H1 (cell line): ENCODE measurements at regions not wholly inside any gene's neighbourhood (a gene's known extent, or its start where the extent isn't known, plus 50 kb on each side); places are given as distances from the start of the nearest gene placed in this dataset.

Experiments used
- CTCF ChIA-PET: fragments of 300-600 bp; sonication (Branson Sonifier 250); formaldehyde crosslinking; loops from one replicate; lab custom pipeline; 2021; ENCODE audit not compliant: partially characterized antibody; lab: Charles Lee
- POLR2A ChIA-PET: fragments of 300-600 bp; sonication (Branson Sonifier 250); formaldehyde crosslinking; loops from one replicate; lab custom pipeline; 2021; ENCODE audit warnings: inconsistent platforms; ENCODE audit not compliant: partially characterized antibody; lab: Charles Lee
- DNase-seq, 2 experiments: peaks; one replicate each; pipeline versions ENCODE4 v3.0.0 to v3.0.0-alpha.2; 2010 to 2022; ENCODE audit warnings: low spot score in 2 of 2, low read depth in 1 of 2, mixed read lengths in 1 of 2
- FAIRE-seq: peaks from 2 replicates; lab custom pipeline; 2011; peaks lifted over from hg19 to GRCh38; lab: Jason Lieb, UNC
- H2AFZ ChIP-seq: 2 replicates; pipeline ENCODE4 v1.8.1; 2012; ENCODE audit warnings: low read length, inconsistent platforms
- H2AK5ac ChIP-seq: 2 replicates; pipeline ENCODE4 v1.6.1; 2013; ENCODE audit warnings: low read depth, low read length
- H2BK120ac ChIP-seq: replicated peaks from 2 replicates; pipeline ENCODE3; 2013; ENCODE audit warnings: low read depth, low read length, inconsistent platforms
- H2BK12ac ChIP-seq: 2 replicates; pipeline ENCODE4 v1.6.1; 2013; ENCODE audit warnings: low read depth, low read length
- H2BK15ac ChIP-seq: 2 replicates; pipeline ENCODE4 v1.6.1; 2013; ENCODE audit warnings: low read length
- H2BK20ac ChIP-seq: 2 replicates; pipeline ENCODE4 v1.6.1; 2013; ENCODE audit warnings: low read length
- H2BK5ac ChIP-seq: 2 replicates; pipeline ENCODE4 v1.6.1; 2013; ENCODE audit warnings: low read depth, low read length
- H3K14ac ChIP-seq: 2 replicates; pipeline ENCODE4 v1.6.1; 2013; ENCODE audit warnings: inconsistent platforms; ENCODE audit not compliant: insufficient read length
- H3K18ac ChIP-seq: 2 replicates; pipeline ENCODE4 v1.6.1; 2013; ENCODE audit warnings: low read length; ENCODE audit errors: extremely low read depth
- H3K23ac ChIP-seq: 2 replicates; pipeline ENCODE4 v1.6.1; 2013; ENCODE audit warnings: inconsistent platforms; ENCODE audit not compliant: insufficient read length
- H3K23me2 ChIP-seq: 2 replicates; pipeline ENCODE4 v1.6.1; 2013; ENCODE audit warnings: low read depth, low read length
- H3K27ac ChIP-seq: 2 replicates; pipeline ENCODE4 v1.6.1; 2011; ENCODE audit warnings: low read depth, low read length, inconsistent platforms
- H3K27me3 ChIP-seq, 4 experiments: replicated peaks in 1 of 4; 1 replicate in 1 of 4; 2 replicates in 3 of 4; pipeline versions ENCODE4 v1.6.1 to v1.8.1; 2011 to 2013; ENCODE audit warnings: low read length in 3 of 4, mild to moderate bottlenecking in 3 of 4, inconsistent platforms in 2 of 4, mixed read lengths in 2 of 4, moderate library complexity in 1 of 4; ENCODE audit not compliant: control insufficient read depth in 3 of 4, insufficient read depth in 3 of 4; ENCODE audit errors: extremely low read depth in 1 of 4
- H3K36me3 ChIP-seq, 4 experiments: 2 replicates each; pipeline versions ENCODE4 v1.6.1 to v1.8.1; 2011 to 2013; ENCODE audit warnings: mild to moderate bottlenecking in 4 of 4, low read length in 3 of 4, moderate library complexity in 2 of 4, control low read depth in 1 of 4, inconsistent platforms in 1 of 4; ENCODE audit not compliant: insufficient read depth in 4 of 4, control insufficient read depth in 2 of 4
- H3K4ac ChIP-seq: replicated peaks from 2 replicates; pipeline ENCODE3; 2013; ENCODE audit warnings: low read length, low read depth, mixed read lengths, inconsistent platforms; ENCODE audit not compliant: insufficient read length
- H3K4me1 ChIP-seq, 4 experiments: replicated peaks in 1 of 4; 1 replicate in 1 of 4; 2 replicates in 3 of 4; pipeline versions ENCODE4 v1.6.1 to v1.8.1; 2011 to 2013; ENCODE audit warnings: low read length in 3 of 4, inconsistent platforms in 2 of 4, mixed read lengths in 1 of 4; ENCODE audit not compliant: insufficient read depth in 4 of 4, control insufficient read depth in 3 of 4
- H3K4me2 ChIP-seq, 2 experiments: 2 replicates each; pipeline versions ENCODE4 v1.6.1 to v1.8.1; 2011 to 2013; ENCODE audit warnings: low read depth in 2 of 2, low read length in 2 of 2, control low read depth in 1 of 2, inconsistent platforms in 1 of 2, mild to moderate bottlenecking in 1 of 2; ENCODE audit not compliant: insufficient read depth in 1 of 2
- H3K4me3 ChIP-seq, 4 experiments: fragments of 200-600, 300-600 bp in 1 of 4; sonication (generic), shearing (Covaris generic), sonication (Bioruptor Twin) in 1 of 4; 2 replicates each; pipeline versions ENCODE4 v1.5.1 to v1.8.1; 2011 to 2016; ENCODE audit warnings: low read length in 4 of 4, low read depth in 3 of 4, control low read depth in 2 of 4, inconsistent platforms in 2 of 4, mild to moderate bottlenecking in 2 of 4, mixed read lengths in 1 of 4, moderate library complexity in 1 of 4; ENCODE audit not compliant: insufficient read depth in 2 of 4; ENCODE audit errors: extremely low read depth in 1 of 4
- H3K56ac ChIP-seq: replicated peaks from 2 replicates; pipeline ENCODE3; 2013; ENCODE audit warnings: low read depth, mild to moderate bottlenecking, mixed read lengths, low read length, inconsistent platforms; ENCODE audit not compliant: insufficient read length
- H3K79me1 ChIP-seq: 2 replicates; pipeline ENCODE4 v1.6.1; 2013; ENCODE audit warnings: low read depth, low read length, control low read depth
- H3K79me2 ChIP-seq, 2 experiments: 2 replicates each; pipeline versions ENCODE4 v1.6.1 to v1.8.1; 2012 to 2013; ENCODE audit warnings: low read length in 2 of 2, mild to moderate bottlenecking in 2 of 2, inconsistent platforms in 1 of 2; ENCODE audit not compliant: insufficient read depth in 2 of 2, control insufficient read depth in 1 of 2
- H3K9ac ChIP-seq, 4 experiments: replicated peaks in 1 of 4; 1 replicate in 1 of 4; 2 replicates in 3 of 4; pipeline versions ENCODE4 v1.6.1 to v1.8.1; 2011 to 2013; ENCODE audit warnings: low read depth in 3 of 4, low read length in 3 of 4, control low read depth in 2 of 4, mild to moderate bottlenecking in 2 of 4, moderate library complexity in 2 of 4, inconsistent platforms in 1 of 4; ENCODE audit errors: extremely low read depth in 1 of 4
- H3K9me3 ChIP-seq, 2 experiments: 2 replicates each; pipeline versions ENCODE4 v1.6.1 to v1.8.1; 2012 to 2013; ENCODE audit warnings: mild to moderate bottlenecking in 2 of 2, moderate library complexity in 2 of 2, control low read depth in 1 of 2, inconsistent platforms in 1 of 2, low read depth in 1 of 2, low read length in 1 of 2, mixed read lengths in 1 of 2; ENCODE audit not compliant: insufficient read depth in 2 of 2
- H4K20me1 ChIP-seq, 2 experiments: replicated peaks in 1 of 2; 2 replicates each; pipeline versions ENCODE3 to v1.8.1; 2011 to 2013; ENCODE audit warnings: inconsistent platforms in 2 of 2, low read length in 2 of 2, mild to moderate bottlenecking in 1 of 2; ENCODE audit not compliant: insufficient read depth in 2 of 2, control insufficient read depth in 1 of 2
- H4K5ac ChIP-seq: 2 replicates; pipeline ENCODE4 v1.6.1; 2013; ENCODE audit warnings: low read length, low read depth, mixed read lengths, inconsistent platforms; ENCODE audit not compliant: insufficient read length
- H4K8ac ChIP-seq: 2 replicates; pipeline ENCODE4 v1.8.0; 2013; ENCODE audit warnings: mild to moderate bottlenecking, moderate library complexity, low read length, inconsistent platforms; ENCODE audit not compliant: insufficient read depth; ENCODE audit errors: extremely low read depth
- H4K91ac ChIP-seq: replicated peaks from 2 replicates; pipeline ENCODE3; 2013; ENCODE audit warnings: low read length, mixed read lengths, inconsistent platforms; ENCODE audit not compliant: insufficient read length
- CBX5 ChIP-seq: fragments of 300-800, 300-1000 bp; sonication (generic); IDR thresholded peaks from 2 replicates; pipeline ENCODE4 v1.7.1; 2016; ENCODE audit warnings: antibody characterized with exemption, low read length, low read depth
- EZH2 ChIP-seq: fragments of 200-600 bp; sonication (generic); IDR thresholded peaks from 2 replicates; pipeline ENCODE4 v1.7.1; 2012; ENCODE audit warnings: low read depth, mild to moderate bottlenecking, moderate library complexity, low read length, inconsistent platforms; ENCODE audit not compliant: severe bottlenecking
- WGBS, 2 experiments: shearing (Covaris generic) in 1 of 2; methylation state at CpG; one replicate each; pipeline versions ENCODE4 v1.1.6 to v1.1.7; 2013 to 2015; ENCODE audit warnings: low lambda C conversion rate in 2 of 2, mixed read lengths in 2 of 2, inconsistent platforms in 1 of 2, low coverage in 1 of 2, missing lambda C conversion rate in 1 of 2; ENCODE audit not compliant: insufficient replicate concordance in 2 of 2, insufficient coverage in 1 of 2, insufficient read length in 1 of 2; ENCODE audit errors: extremely low coverage in 1 of 2, missing lambda C conversion rate in 1 of 2; 5-methylcytosine and 5-hydroxymethylcytosine counted together

- Histone ChIP-seq H2AFZ (no peak overlapping the region), H4K5ac (no peak overlapping the region), H2BK20ac (no peak overlapping the region), H4K20me1 (no peaks in the 10 kb centered on the region), H3K56ac (no peak overlapping the region), H3K23ac (no peak overlapping the region), H3K4me1 (no peaks in the 10 kb centered on the region), H2BK15ac (no peak overlapping the region), H3K27ac (no peak overlapping the region), H3K14ac (no peak overlapping the region), H3K23me2 (no peaks in the 10 kb centered on the region), H3K36me3 (no peaks in the 10 kb centered on the region), H3K9ac (no peak overlapping the region), H2BK5ac (no peak overlapping the region), H3K4me3 (no peak overlapping the region), H3K4me2 (no peak overlapping the region), H4K91ac (no peak overlapping the region), H3K4ac (no peak overlapping the region), H3K18ac (no peak overlapping the region), H3K27me3 (no peaks in the 10 kb centered on the region), H3K79me1 (no peaks in the 10 kb centered on the region), H4K8ac (no peak overlapping the region)
- 100% methylated on average over 1 of the region's 1 CpG; no CpG with 5 or more reads in 1 of the 2 experiments for WGBS, 2 experiments
- DNase-seq = no peak
- POLR2A ChIA-PET = interaction anchor here (0.7 kb wide), 1 partner anchor 12 kb away, joined by 4 read pairs; no protein-coding TSS in a partner anchor
- TF ChIP-seq EZH2 (no peak), CBX5 (no peak)
- TF ChIP-seq, all 59 proteins: peak for 0
- H2AK5ac ChIP-seq = no peak overlapping the region
- H2BK120ac ChIP-seq = no peak overlapping the region
- no peaks in the 10 kb centered on the region for H3K9me3 ChIP-seq
- no peak for FAIRE-seq
- H3K79me2 ChIP-seq = no peaks in the 10 kb centered on the region
- H2BK12ac ChIP-seq = no peak overlapping the region
- CTCF ChIA-PET = no interaction called here
Observed at GRCh38 chrX:109934434-109934833, 68.5 kb upstream of the TMEM164 start.
